ENCODE measurements at regions not wholly inside any gene's neighbourhood (a gene's known extent, or its start where the extent isn't known, plus 50 kb on each side); places are given as distances from the start of the nearest gene placed in this dataset.

- TF ChIP-seq CTCF (IDR thresholded peaks at IDR 0.05; ENCODE audit: control extremely low read depth, extremely low read depth, low read depth, missing control alignments) = no peak
- no peak for DNase-seq (ENCODE audit: extremely low spot score)
- ChIA-PET CTCF (interaction anchor here (0.6 to 11.1 kb wide), 20 partner anchors 8 to 193 kb away, joined by 3 to 155 read pairs (median 3); partner anchors contain the start of gene POLG), POLR2A (no interaction called here)
Measured at GRCh38 chr15:89400116-89400781, 65.6 kb upstream of the POLG start.

DNA sequence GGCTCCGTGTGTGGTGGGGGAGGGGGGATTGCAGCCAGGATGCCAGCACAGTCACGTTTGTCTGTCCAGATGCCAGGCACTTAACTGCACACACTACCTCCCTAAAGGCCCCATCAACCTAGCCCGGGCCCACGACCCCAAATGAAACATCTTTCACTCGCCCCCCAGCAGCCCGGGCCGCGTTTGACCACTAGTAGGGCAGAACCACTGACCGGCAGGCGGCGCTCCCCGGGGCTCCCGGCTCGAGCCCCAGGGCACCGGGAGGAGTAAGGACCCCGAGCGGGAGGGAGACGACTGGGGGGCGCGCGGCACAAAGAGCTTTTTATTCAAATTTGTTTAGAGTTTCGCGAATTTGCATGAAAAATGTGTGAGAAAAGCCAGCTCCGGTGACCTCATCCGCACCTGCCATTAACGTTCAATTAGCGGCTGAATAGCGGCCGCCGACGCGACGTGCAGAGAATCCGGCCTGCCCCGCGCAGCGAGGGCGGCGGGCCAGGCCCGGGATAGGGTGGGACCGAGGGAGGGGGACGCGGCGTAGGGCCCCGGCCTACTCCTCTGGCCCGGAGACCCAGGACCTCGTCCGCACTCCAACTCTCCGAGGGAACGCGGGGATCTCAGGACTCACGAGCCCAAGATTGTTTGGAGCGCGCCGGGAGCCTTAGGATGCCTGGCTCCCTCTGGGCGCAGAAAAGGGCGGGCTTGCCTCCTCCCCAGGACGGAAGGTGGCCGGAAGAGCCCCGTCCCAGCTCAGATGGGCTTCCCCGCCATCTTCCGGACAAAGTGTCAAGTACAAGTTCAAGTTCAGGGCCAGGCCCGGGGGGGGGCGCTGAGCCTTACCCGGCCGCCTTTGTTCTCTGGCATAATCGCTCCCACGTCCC, 64.9 kb upstream of the POLG start:
- POLR2A ChIA-PET = no interaction called here
- CTCF ChIA-PET = interaction anchor here (0.5 to 11.1 kb wide), 19 partner anchors 9 to 446 kb away, joined by 3 to 155 read pairs (median 3); partner anchors contain the start of gene POLG
- peak; percentile 63 for TF ChIP-seq CTCF (IDR thresholded peaks at IDR 0.05; ENCODE audit: control extremely low read depth, extremely low read depth, low read depth, missing control alignments)
- DNase-seq (ENCODE audit: extremely low spot score) = peak; percentile 86

GRCh38 chr15:89398896-89399237, 64.2 kb upstream of the POLG start:
- no peak for DNase-seq (ENCODE audit: extremely low spot score)
- TF ChIP-seq CTCF (IDR thresholded peaks at IDR 0.05; ENCODE audit: control extremely low read depth, extremely low read depth, low read depth, missing control alignments) = no peak
- POLR2A ChIA-PET = no interaction called here
- CTCF ChIA-PET = interaction anchor here (0.5 to 11.1 kb wide), 12 partner anchors 9 to 447 kb away, joined by 3 to 155 read pairs (median 4); no protein-coding TSS in a partner anchor

DNA sequence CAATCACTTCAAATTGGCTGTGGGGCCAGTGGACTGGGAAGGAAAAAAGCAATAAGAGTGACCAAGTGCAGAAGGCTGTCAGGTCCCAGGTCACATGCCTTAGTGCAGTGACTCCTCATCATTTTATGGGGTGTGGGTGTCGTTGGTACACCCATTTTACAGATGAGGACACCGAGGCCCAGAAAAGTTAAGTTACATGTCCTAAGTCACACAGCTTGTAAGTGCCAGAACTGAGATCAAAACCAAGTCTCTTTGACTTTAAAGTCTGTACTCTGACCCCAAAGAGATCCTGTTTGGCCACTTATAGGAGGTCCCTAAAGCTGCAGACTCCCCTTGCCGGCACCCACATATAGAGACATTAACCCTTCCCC, 63.0 kb upstream of the POLG start:
- ChIA-PET POLR2A (no interaction called here), CTCF (interaction anchor here (1.1 to 11.1 kb wide), 7 partner anchors 8 to 75 kb away, joined by 3 to 155 read pairs (median 5); no protein-coding TSS in a partner anchor)
- no peak for TF ChIP-seq CTCF (IDR thresholded peaks at IDR 0.05; ENCODE audit: control extremely low read depth, extremely low read depth, low read depth, missing control alignments)
- no peak for DNase-seq (ENCODE audit: extremely low spot score)

DNA sequence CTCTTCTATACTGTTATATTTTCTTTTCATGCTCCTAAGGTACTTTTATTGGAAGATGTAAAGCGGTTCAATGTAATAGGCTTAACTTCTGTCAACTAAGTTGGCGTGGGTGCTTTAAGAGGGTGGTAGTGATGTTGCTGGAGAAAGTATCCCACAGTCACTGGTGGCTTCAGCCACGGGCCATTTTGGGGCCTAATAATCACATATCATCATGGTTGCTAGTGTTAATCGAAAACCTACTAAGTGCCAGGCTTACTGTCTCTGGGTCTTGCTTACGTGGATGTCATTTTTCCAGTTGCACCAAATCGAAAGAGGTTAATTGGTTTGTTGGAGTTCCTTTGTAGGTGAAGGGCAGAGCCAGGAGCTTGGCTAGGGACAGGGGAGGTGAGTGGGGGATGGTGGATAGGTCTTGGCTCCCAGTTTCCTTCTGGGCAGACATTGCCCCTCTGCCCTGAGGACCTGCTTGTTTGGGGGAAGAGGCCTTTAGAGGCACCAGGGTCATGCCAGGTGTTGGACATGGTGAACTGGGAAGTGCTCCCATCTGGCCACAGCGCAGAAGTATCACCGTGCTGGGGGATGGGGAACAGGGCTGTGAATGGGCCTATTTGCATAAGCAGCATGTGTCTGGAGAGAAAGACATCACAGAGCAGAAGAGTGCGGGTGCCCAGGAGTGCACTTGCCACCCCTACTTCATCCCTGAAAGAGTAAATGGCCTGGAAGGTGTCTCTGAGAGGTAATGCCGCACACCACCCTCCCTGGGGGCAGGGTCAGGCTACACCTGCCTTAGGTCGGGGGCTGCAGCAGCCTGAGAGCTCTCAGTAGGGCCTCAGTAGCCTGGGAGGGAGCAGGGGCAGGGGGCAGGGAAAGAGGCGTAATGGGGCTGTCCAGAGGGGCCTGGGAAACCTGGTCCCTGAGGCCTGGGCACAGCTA, 62.4 kb upstream of the POLG start:
- DNase-seq (ENCODE audit: extremely low spot score) = no peak
- no peak for TF ChIP-seq CTCF (IDR thresholded peaks at IDR 0.05; ENCODE audit: control extremely low read depth, extremely low read depth, low read depth, missing control alignments)
- ChIA-PET POLR2A (no interaction called here), CTCF (interaction anchor here (1.2 to 11.1 kb wide), 5 partner anchors 8 to 40 kb away, joined by 3 to 155 read pairs (median 4); no protein-coding TSS in a partner anchor)

GRCh38 chr15:89395996-89396395, 61.4 kb upstream of the POLG start:
- ChIA-PET CTCF (interaction anchor here (11.1 kb wide), 1 partner anchor 39 kb away, joined by 155 read pairs; no protein-coding TSS in a partner anchor), POLR2A (no interaction called here)
- DNase-seq (ENCODE audit: extremely low spot score) = no peak
- no peak for TF ChIP-seq CTCF (IDR thresholded peaks at IDR 0.05; ENCODE audit: control extremely low read depth, extremely low read depth, low read depth, missing control alignments)
